ENCODE measurements at regions not wholly inside any gene's neighbourhood (a gene's known extent, or its start where the extent isn't known, plus 50 kb on each side); places are given as distances from the start of the nearest gene placed in this dataset.
A peak's percentile ranks its signal among the peaks of the same experiment; 100 is the strongest.

DNA sequence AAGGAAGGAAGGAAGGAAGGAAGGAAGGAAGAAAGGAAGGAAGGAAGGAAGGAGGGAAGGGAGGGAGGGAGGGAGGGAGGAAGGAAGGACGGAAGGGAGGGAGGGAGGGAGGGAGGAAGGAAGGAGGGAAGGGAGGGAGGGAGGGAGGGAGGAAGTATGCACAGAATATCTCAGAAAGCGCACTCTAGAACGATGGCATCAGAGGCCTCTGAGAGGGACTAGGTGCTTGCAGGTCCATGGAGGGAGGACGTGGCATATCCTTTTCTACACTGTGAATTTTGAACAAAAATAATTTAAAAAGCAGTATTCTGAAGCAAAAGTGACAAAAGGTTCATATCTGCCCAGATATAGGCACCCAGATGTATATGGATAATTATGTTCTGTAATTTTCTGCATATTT is 65.5 kb downstream of the SYF2 start:
- CTCF ChIA-PET: no interaction called here
- peaks cover 0 to 12% (median 0%) of the 10 kb centered on the region in 5 donors for H3K27me3 Mint-ChIP-seq
- peaks cover 0 to 6% (median 2%) of the 10 kb centered on the region in 7 donors for H3K4me1 Mint-ChIP-seq
- DNase-seq: no peak
- no peak overlapping the region for H3K4me3 Mint-ChIP-seq
- no peaks in the 10 kb centered on the region for H3K36me3 ChIP-seq (ENCODE audit: control insufficient read depth in 2 of 3, insufficient read depth in 3 of 3, low read length in 3 of 3)
- no peak overlapping the region for H3K27ac Mint-ChIP-seq
- no peaks in the 10 kb centered on the region for H3K4me1 ChIP-seq (ENCODE audit: control insufficient read depth in 2 of 2, insufficient read depth in 2 of 2, low read length in 2 of 2)
- no peaks in the 10 kb centered on the region for H3K36me3 Mint-ChIP-seq
- ATAC-seq: no peak
- intact Hi-C loops (cut with micrococcal nuclease): no loop called here
- H3K4me3 ChIP-seq (ENCODE audit: low read length): no peak overlapping the region
- no peaks in the 10 kb centered on the region for H3K27me3 ChIP-seq (ENCODE audit: control insufficient read depth in 2 of 2, insufficient read depth in 2 of 2, low read length in 2 of 2)
- peaks cover 0 to 10% (median 1%) of the 10 kb centered on the region in 11 donors for H3K9me3 Mint-ChIP-seq
- no peaks in the 10 kb centered on the region for H3K9me3 ChIP-seq (ENCODE audit: control insufficient read depth in 2 of 3, low read length in 3 of 3)
- POLR2A ChIA-PET: no interaction called here
- no peak overlapping the region for H3K27ac ChIP-seq (ENCODE audit: low read depth, low read length)

GRCh38 chr1:25163986-25164385 is 68.3 kb downstream of the SYF2 start:
- Histone ChIP-seq H3K9me3 (ENCODE audit: control insufficient read depth in 2 of 3, low read length in 3 of 3) (no peaks in the 10 kb centered on the region), H3K27ac (ENCODE audit: low read depth, low read length) (no peak overlapping the region), H3K4me1 (ENCODE audit: control insufficient read depth in 2 of 2, insufficient read depth in 2 of 2, low read length in 2 of 2) (no peaks in the 10 kb centered on the region), H3K27me3 (ENCODE audit: control insufficient read depth in 2 of 2, insufficient read depth in 2 of 2, low read length in 2 of 2) (no peaks in the 10 kb centered on the region), H3K36me3 (ENCODE audit: control insufficient read depth in 2 of 3, insufficient read depth in 3 of 3, low read length in 3 of 3) (no peaks in the 10 kb centered on the region), H3K4me3 (ENCODE audit: low read length) (no peak overlapping the region)
- Mint-ChIP-seq H3K27ac (no peak overlapping the region), H3K36me3 (no peaks in the 10 kb centered on the region), H3K9me3 (peaks cover 0 to 15% (median 1%) of the 10 kb centered on the region in 11 donors), H3K4me3 (no peak overlapping the region), H3K27me3 (peaks cover 0 to 38% (median 4%) of the 10 kb centered on the region in 5 donors), H3K4me1 (peaks cover 0 to 6% (median 2%) of the 10 kb centered on the region in 7 donors)
- ChIA-PET CTCF (interaction anchor here (0.6 kb wide), 1 partner anchor 389 kb away, joined by 5 read pairs; no protein-coding TSS in a partner anchor), POLR2A (no interaction called here)
- intact Hi-C loops (cut with micrococcal nuclease): no loop called here
- ATAC-seq: no peak
- no peak for DNase-seq

DNA sequence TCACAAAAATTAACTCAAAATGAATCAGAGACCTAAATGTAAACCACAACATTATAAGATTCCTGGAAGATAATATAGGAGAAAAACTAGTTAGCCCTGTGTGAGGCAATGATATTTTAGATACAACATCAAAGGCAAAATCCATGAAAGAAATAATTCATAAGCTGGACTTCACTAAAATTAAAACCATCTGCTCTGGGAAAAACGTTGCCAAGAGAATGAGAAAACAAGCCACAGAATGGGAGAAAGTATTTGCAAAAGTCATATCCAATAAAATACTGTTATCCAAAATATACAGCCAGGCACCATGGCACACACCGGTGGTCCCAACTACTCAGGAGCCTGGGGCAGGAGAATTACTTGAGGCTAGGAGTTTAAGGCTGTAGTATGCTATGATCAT is 70.3 kb downstream of the SYF2 start:
- Mint-ChIP-seq H3K27ac (no peak overlapping the region), H3K9me3 (peaks cover 0 to 22% (median 2%) of the 10 kb centered on the region in 11 donors), H3K4me1 (peaks cover 0 to 4% (median 0%) of the 10 kb centered on the region in 7 donors), H3K36me3 (no peaks in the 10 kb centered on the region), H3K4me3 (no peak overlapping the region), H3K27me3 (peaks cover 0 to 56% (median 5%) of the 10 kb centered on the region in 5 donors)
- Histone ChIP-seq H3K9me3 (ENCODE audit: control insufficient read depth in 2 of 3, low read length in 3 of 3) (no peaks in the 10 kb centered on the region), H3K4me1 (ENCODE audit: control insufficient read depth in 2 of 2, insufficient read depth in 2 of 2, low read length in 2 of 2) (no peaks in the 10 kb centered on the region), H3K27me3 (ENCODE audit: control insufficient read depth in 2 of 2, insufficient read depth in 2 of 2, low read length in 2 of 2) (no peaks in the 10 kb centered on the region), H3K27ac (ENCODE audit: low read depth, low read length) (no peak overlapping the region), H3K4me3 (ENCODE audit: low read length) (no peak overlapping the region), H3K36me3 (ENCODE audit: control insufficient read depth in 2 of 3, insufficient read depth in 3 of 3, low read length in 3 of 3) (no peaks in the 10 kb centered on the region)
- no peak for ATAC-seq
- CTCF ChIA-PET: no interaction called here
- DNase-seq: no peak
- intact Hi-C loops (cut with micrococcal nuclease): no loop called here
- POLR2A ChIA-PET: no interaction called here

DNA sequence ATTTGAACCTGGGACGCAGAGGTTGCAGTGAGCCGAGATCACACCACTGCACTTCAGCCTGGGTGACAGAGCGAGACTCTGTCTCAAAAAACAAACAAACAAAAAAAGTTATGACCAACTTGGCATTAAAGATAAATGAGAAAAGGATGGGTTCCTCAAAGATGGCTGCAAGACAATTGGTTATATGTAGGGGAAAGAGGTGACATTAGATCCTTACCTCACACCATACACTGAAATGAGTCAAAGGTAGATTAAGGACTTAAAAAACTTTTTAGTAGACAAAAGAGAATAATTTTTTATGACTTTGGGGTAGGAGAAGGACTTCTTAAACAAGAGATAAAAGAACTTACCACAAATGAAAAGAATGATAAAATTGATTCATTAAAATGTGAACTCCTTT is 74.5 kb downstream of the SYF2 start:
- Mint-ChIP-seq H3K4me3 (no peak overlapping the region), H3K9me3 (peaks cover 0 to 27% (median 4%) of the 10 kb centered on the region in 11 donors), H3K27ac (no peak overlapping the region), H3K27me3 (peaks cover 0 to 78% (median 10%) of the 10 kb centered on the region in 5 donors), H3K36me3 (no peaks in the 10 kb centered on the region), H3K4me1 (no peaks in the 10 kb centered on the region)
- ChIA-PET POLR2A (no interaction called here), CTCF (no interaction called here)
- no peaks in the 10 kb centered on the region for H3K36me3 ChIP-seq (ENCODE audit: control insufficient read depth in 2 of 3, insufficient read depth in 3 of 3, low read length in 3 of 3)
- H3K27ac ChIP-seq (ENCODE audit: low read depth, low read length): no peak overlapping the region
- DNase-seq (no peak), ATAC-seq (no peak)
- H3K27me3 ChIP-seq (ENCODE audit: control insufficient read depth in 2 of 2, insufficient read depth in 2 of 2, low read length in 2 of 2): no peaks in the 10 kb centered on the region
- intact Hi-C loops (cut with micrococcal nuclease): no loop called here
- H3K9me3 ChIP-seq (ENCODE audit: control insufficient read depth in 2 of 3, low read length in 3 of 3): no peaks in the 10 kb centered on the region
- no peak overlapping the region for H3K4me3 ChIP-seq (ENCODE audit: low read length)
- H3K4me1 ChIP-seq (ENCODE audit: control insufficient read depth in 2 of 2, insufficient read depth in 2 of 2, low read length in 2 of 2): no peaks in the 10 kb centered on the region

- no peak overlapping the region for H3K4me3 Mint-ChIP-seq
- CTCF ChIA-PET: interaction anchor here (0.5 kb wide), 1 partner anchor 1696 kb away, joined by 3 read pairs; no protein-coding TSS in a partner anchor
- no peak overlapping the region for H3K4me3 ChIP-seq (ENCODE audit: low read length)
- H3K36me3 ChIP-seq (ENCODE audit: control insufficient read depth in 2 of 3, insufficient read depth in 3 of 3, low read length in 3 of 3): no peaks in the 10 kb centered on the region
- ATAC-seq (no peak), DNase-seq (no peak)
- intact Hi-C loops (cut with micrococcal nuclease): no loop called here
- no peak overlapping the region for H3K27ac ChIP-seq (ENCODE audit: low read depth, low read length)
- peaks cover 0 to 6% (median 0%) of the 10 kb centered on the region in 7 donors for H3K4me1 Mint-ChIP-seq
- no peaks in the 10 kb centered on the region for H3K9me3 ChIP-seq (ENCODE audit: control insufficient read depth in 2 of 3, low read length in 3 of 3)
- peaks cover 21 to 67% (median 29%) of the 10 kb centered on the region in 5 donors for H3K27me3 Mint-ChIP-seq
- H3K36me3 Mint-ChIP-seq: peaks cover 0 to 5% (median 0%) of the 10 kb centered on the region in 5 donors
- no peaks in the 10 kb centered on the region for H3K4me1 ChIP-seq (ENCODE audit: control insufficient read depth in 2 of 2, insufficient read depth in 2 of 2, low read length in 2 of 2)
- H3K27ac Mint-ChIP-seq: no peak overlapping the region
- POLR2A ChIA-PET: no interaction called here
- H3K9me3 Mint-ChIP-seq: peaks cover 0 to 11% (median 1%) of the 10 kb centered on the region in 11 donors
- no peaks in the 10 kb centered on the region for H3K27me3 ChIP-seq (ENCODE audit: control insufficient read depth in 2 of 2, insufficient read depth in 2 of 2, low read length in 2 of 2)
These were observed 81.3 kb downstream of the SYF2 start for GRCh38 chr1:25150985-25151495.

- no peak overlapping the region for H3K4me3 ChIP-seq (ENCODE audit: low read length)
- H3K27me3 Mint-ChIP-seq: peaks cover 23 to 57% (median 25%) of the 10 kb centered on the region in 5 donors
- peak in 5 of 9 donors; percentile 18 to 41 (median 29) for DNase-seq
- CTCF ChIA-PET: interaction anchor here (0.7 to 1.4 kb wide), 2 partner anchors 221 to 301 kb away, joined by 4 to 9 read pairs; no protein-coding TSS in a partner anchor
- intact Hi-C loops (cut with micrococcal nuclease): loop anchor here (1.0 kb wide), 1 partner anchor 300 kb away; no protein-coding TSS in a partner anchor
- H3K27me3 ChIP-seq (ENCODE audit: control insufficient read depth in 2 of 2, insufficient read depth in 2 of 2, low read length in 2 of 2): no peaks in the 10 kb centered on the region
- H3K27ac Mint-ChIP-seq: peak overlapping the region in 1 of 9 donors; percentile 16
- peaks cover 0 to 2% (median 0%) of the 10 kb centered on the region in 11 donors for H3K9me3 Mint-ChIP-seq
- H3K36me3 Mint-ChIP-seq: peaks cover 0 to 5% (median 0%) of the 10 kb centered on the region in 5 donors
- H3K4me1 Mint-ChIP-seq: peaks cover 0 to 6% (median 0%) of the 10 kb centered on the region in 7 donors
- H3K27ac ChIP-seq (ENCODE audit: low read depth, low read length): no peak overlapping the region
- peak; percentile 83 for ATAC-seq
- no peaks in the 10 kb centered on the region for H3K4me1 ChIP-seq (ENCODE audit: control insufficient read depth in 2 of 2, insufficient read depth in 2 of 2, low read length in 2 of 2)
- POLR2A ChIA-PET: no interaction called here
- H3K4me3 Mint-ChIP-seq: no peak overlapping the region
- H3K9me3 ChIP-seq (ENCODE audit: control insufficient read depth in 2 of 3, low read length in 3 of 3): no peaks in the 10 kb centered on the region
- no peaks in the 10 kb centered on the region for H3K36me3 ChIP-seq (ENCODE audit: control insufficient read depth in 2 of 3, insufficient read depth in 3 of 3, low read length in 3 of 3)
These were observed 83.5 kb downstream of the SYF2 start for GRCh38 chr1:25148673-25149300.

- H3K27me3 ChIP-seq (ENCODE audit: control insufficient read depth in 2 of 2, insufficient read depth in 2 of 2, low read length in 2 of 2): no peaks in the 10 kb centered on the region
- Mint-ChIP-seq H3K4me1 (peaks cover 0 to 6% (median 0%) of the 10 kb centered on the region in 7 donors), H3K36me3 (peaks cover 0 to 5% (median 0%) of the 10 kb centered on the region in 5 donors), H3K27me3 (peaks cover 18 to 53% (median 24%) of the 10 kb centered on the region in 5 donors), H3K27ac (no peak overlapping the region), H3K4me3 (no peak overlapping the region), H3K9me3 (peaks cover 0 to 2% (median 0%) of the 10 kb centered on the region in 11 donors)
- CTCF ChIA-PET: no interaction called here
- H3K9me3 ChIP-seq (ENCODE audit: control insufficient read depth in 2 of 3, low read length in 3 of 3): no peaks in the 10 kb centered on the region
- POLR2A ChIA-PET: no interaction called here
- intact Hi-C loops (cut with micrococcal nuclease): no loop called here
- no peak overlapping the region for H3K4me3 ChIP-seq (ENCODE audit: low read length)
- no peaks in the 10 kb centered on the region for H3K36me3 ChIP-seq (ENCODE audit: control insufficient read depth in 2 of 3, insufficient read depth in 3 of 3, low read length in 3 of 3)
- H3K27ac ChIP-seq (ENCODE audit: low read depth, low read length): no peak overlapping the region
- no peak for ATAC-seq
- H3K4me1 ChIP-seq (ENCODE audit: control insufficient read depth in 2 of 2, insufficient read depth in 2 of 2, low read length in 2 of 2): no peaks in the 10 kb centered on the region
- no peak for DNase-seq
These were observed 85.8 kb downstream of the SYF2 start for GRCh38 chr1:25146451-25146855.
